Renal cortex interstitium (tissue), 11 donors: ENCODE measurements at regions not wholly inside any gene's neighbourhood (a gene's known extent, or its start where the extent isn't known, plus 50 kb on each side); places are given as distances from the start of the nearest gene placed in this dataset.
"Not testable (repeated sequence)": the region's sequence is repeated elsewhere in the genome, so short reads cannot be mapped to it uniquely, and the experiment has no call there.

Source experiments
- DNase-seq, 11 donors: peaks; one replicate each; pipeline ENCODE4 v3.0.0-alpha.2; 2013; ENCODE audit warnings: low read depth in 9 of 11, low spot score in 4 of 11; ENCODE audit errors: extremely low read depth in 1 of 11

- DNase-seq, result no peak
Measured at GRCh38 chr14:51462182-51462581, 189.5 kb upstream of the FRMD6 start.

GRCh38 chr14:51462706-51463105 lies 189.0 kb upstream of the FRMD6 start:
- DNase-seq, result no peak

- no peak for DNase-seq
Measured at GRCh38 chr14:51463461-51463860, 188.2 kb upstream of the FRMD6 start.

- no peak for DNase-seq
Measured at GRCh38 chr14:51464411-51464810, 187.3 kb upstream of the FRMD6 start.

- no peak for DNase-seq
Measured at GRCh38 chr14:51465486-51465885, 186.2 kb upstream of the FRMD6 start.

GRCh38 chr14:51467392-51467791 lies 184.3 kb upstream of the FRMD6 start:
- DNase-seq, result not testable (repeated sequence)

GRCh38 chr14:51468523-51468922 lies 183.2 kb upstream of the FRMD6 start:
- DNase-seq, result no peak

GRCh38 chr14:51472881-51473280 lies 178.8 kb upstream of the FRMD6 start:
- peak in 1 of 11 donors; percentile 24 for DNase-seq

GRCh38 chr14:51473351-51473750 lies 178.4 kb upstream of the FRMD6 start:
- DNase-seq, result no peak

- no peak for DNase-seq
Measured at GRCh38 chr14:51473808-51474565, 177.7 kb upstream of the FRMD6 start.

GRCh38 chr14:51474854-51475253 lies 176.9 kb upstream of the FRMD6 start:
- DNase-seq, result no peak

GRCh38 chr14:51478175-51478621 lies 173.5 kb upstream of the FRMD6 start:
- no peak for DNase-seq

- DNase-seq, result no peak
Measured at GRCh38 chr14:51479584-51480325, 172.0 kb upstream of the FRMD6 start.

- no peak for DNase-seq
Measured at GRCh38 chr14:51481643-51482042, 170.1 kb upstream of the FRMD6 start.

- no peak for DNase-seq
Measured at GRCh38 chr14:51482102-51482501, 169.6 kb upstream of the FRMD6 start.

- no peak for DNase-seq
Measured at GRCh38 chr14:51484485-51484884, 167.2 kb upstream of the FRMD6 start.

GRCh38 chr14:51485733-51486132 lies 166.0 kb upstream of the FRMD6 start:
- DNase-seq, result no peak

GRCh38 chr14:51487848-51488247 lies 163.9 kb upstream of the FRMD6 start:
- no peak for DNase-seq

- no peak for DNase-seq
Measured at GRCh38 chr14:51488569-51489220, 163.0 kb upstream of the FRMD6 start.

- DNase-seq, result no peak
Measured at GRCh38 chr14:51490205-51490604, 161.5 kb upstream of the FRMD6 start.
